GM18517 (cell line): ENCODE measurements at regions not wholly inside any gene's neighbourhood (a gene's known extent, or its start where the extent isn't known, plus 50 kb on each side); places are given as distances from the start of the nearest gene placed in this dataset.

Experiments
- ATAC-seq: cut with Tn5 transposase; IDR thresholded peaks from one replicate; pipeline ENCODE4 v1.9.1; 2021; ENCODE audit warnings: mild to moderate bottlenecking, moderate library complexity; ENCODE audit not compliant: unreplicated experiment

- ATAC-seq = no peak
Measured at GRCh38 chr10:83835945-83836745, 303.2 kb upstream of the GHITM start.

DNA sequence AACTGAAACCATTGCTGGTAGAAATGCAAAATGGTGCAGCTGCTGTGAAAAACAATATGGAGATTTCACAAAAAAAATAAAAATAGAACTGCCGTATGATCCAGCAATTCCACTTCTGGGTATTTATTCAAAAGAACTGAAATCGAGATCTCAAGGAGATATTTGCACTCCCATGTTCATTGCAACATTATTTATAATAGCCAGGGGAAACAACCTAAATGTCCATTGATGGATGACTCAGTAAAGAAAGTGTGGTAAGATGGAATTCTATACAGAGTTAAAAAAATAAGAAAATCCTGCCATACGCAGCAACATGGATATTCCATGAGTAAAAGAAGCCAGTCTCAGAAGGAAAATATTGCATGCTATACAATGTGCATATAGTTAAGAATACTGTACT, 290.6 kb upstream of the GHITM start:
- ATAC-seq = no peak

- ATAC-seq = no peak
Measured at GRCh38 chr10:83849150-83849549, 290.2 kb upstream of the GHITM start.

DNA sequence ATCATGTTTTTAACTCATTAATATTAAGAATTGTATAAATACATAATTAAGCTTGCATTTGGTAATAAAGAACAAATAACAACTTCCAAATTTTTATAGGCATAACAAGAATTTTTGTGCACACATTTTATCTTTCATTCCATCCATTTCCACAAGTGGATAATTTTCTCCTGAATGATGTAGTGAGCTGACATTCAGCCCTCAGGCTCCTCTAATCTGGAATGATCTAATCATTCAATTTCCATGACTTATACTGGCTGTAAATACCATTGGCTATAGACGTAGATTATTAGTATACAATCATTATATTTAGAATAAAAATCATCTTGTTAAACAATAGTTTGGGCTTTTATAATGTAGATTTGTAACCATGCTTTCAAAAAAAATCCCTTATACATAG, 287.2 kb upstream of the GHITM start:
- ATAC-seq = no peak

DNA sequence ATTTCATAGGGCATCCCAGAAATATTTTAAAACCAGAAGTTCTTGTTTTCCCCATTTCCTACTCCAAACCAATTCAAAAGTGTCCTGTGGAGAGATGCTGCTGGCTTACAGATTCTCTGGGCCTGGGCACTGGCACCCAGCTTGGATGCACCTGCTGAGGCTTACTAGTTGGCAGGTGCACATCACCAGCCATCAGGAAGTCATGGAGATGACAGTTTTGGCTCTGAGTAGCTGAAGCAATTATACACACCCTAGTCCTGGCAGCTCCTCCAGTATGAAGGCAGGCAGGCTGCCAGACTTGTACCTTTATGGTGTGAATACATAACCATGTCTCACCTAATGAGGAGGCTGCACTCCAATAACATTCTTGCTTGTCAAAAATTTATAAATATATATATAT, 276.6 kb upstream of the GHITM start:
- ATAC-seq = no peak

DNA sequence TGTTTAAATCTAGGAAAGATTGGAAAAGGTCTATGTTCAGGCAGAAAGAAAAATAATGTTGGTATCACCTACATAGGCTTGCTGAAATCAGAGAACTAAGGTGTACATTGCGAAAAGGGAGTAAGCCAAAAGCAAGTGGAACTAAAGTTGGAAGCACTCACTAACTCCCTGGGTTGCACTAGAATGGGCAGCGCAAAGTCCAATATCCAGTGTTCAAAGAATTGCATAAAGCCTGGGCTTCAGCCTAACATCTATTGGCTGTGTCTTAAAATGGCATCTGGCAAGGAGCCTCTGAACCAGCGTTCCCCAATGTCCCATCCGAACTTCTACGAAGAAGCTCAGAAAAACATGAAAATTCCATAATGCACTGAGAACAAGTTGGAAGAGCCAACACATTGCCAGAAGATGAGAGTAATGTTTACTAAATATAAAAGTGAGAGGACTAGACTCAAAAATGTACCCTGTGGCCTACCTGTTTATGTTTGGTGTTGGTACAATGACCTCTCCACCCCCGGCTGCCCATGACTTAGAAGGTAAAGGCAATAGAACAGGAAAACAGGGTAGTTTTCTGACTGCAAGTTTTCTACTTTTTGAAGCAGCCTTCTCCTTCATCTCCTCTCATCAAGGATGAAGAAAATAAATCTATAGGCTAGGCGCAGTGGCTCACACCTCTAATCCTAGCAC, 275.9 kb upstream of the GHITM start:
- no peak for ATAC-seq

DNA sequence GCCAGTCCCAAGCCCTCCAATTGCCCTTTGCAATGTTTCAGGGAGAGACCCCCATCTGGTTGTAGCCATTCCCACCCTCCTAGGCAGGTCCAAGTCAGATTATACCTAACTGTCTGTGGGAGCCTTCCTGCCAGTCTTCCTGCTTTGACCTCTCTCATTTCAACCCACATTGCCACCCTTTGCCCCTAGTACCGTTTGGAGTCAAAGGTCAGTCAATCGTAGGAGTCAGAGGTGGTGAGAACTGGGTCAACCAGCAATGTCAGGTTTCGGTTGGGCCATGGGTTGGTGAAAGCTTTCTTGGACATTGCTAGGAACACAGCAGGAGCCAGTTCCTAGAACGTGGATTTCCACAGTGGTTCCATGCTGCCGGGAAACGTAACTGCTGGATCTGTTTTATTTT, 269.4 kb upstream of the GHITM start:
- no peak for ATAC-seq

DNA sequence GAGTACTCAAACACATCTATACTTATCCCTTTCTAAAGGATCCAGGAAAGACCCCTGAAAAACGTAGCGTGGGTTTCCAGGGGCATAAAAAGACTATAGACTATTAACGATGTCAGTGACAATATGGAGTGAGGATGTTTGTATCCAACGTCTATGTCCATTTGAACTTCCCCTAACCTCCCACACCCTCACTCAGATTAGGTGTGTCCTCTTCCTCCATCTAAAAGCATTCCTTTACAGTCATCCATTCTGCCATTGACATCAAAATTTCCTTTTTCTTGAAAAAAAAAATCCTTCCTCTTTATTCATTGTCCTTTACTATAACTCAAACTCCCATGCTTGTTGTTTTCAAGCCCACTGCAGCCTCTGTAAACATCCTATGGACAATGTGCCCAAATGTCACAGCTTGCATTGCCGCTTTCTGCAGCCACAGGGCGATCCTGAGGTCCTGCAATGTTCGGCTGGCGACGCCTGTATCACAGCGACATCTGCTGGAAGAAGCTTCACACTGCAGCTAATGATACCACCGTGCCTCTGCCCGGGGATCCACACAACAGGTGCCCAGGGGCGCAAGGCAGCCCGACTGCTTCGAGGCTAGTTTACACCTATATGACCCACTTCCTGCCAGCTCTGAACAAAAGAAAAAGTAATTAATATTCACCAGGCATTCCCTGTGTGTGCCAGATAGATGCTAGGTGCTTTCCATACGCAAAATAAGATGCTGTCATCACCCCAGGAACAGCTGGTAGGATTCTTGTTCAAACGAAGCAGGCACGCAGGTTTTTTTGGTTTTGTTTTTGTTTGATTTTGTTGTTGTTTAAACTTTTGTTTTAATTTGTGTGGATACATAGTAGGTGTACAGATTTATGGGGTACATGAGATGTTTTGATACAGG, 267.9 kb upstream of the GHITM start:
- peak; percentile 98 for ATAC-seq

- no peak for ATAC-seq
Measured at GRCh38 chr10:83880252-83880791, 259.0 kb upstream of the GHITM start.

GRCh38 chr10:83881661-83882060, 257.6 kb upstream of the GHITM start:
- ATAC-seq = no peak

GRCh38 chr10:83886871-83887270, 252.4 kb upstream of the GHITM start:
- ATAC-seq = no peak

DNA sequence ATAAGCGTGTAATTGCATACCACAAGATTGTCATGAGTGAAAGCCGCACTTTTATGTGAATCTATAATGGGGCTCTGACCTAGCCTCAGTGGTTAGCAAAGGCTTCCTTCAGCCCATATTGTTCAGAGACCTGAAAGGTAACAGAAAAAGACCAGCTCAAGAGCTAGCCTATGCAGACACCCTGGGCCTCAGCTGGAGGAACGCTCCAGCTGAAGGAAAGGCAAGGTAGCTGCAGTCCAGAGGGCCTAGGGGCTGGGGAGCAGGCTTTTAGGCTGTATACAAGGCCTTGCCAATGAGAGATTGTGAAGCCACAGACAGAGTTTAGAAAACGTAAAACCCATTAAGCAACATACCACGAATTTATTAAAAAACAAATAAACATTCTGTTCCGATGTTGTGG, 246.6 kb upstream of the GHITM start:
- no peak for ATAC-seq

DNA sequence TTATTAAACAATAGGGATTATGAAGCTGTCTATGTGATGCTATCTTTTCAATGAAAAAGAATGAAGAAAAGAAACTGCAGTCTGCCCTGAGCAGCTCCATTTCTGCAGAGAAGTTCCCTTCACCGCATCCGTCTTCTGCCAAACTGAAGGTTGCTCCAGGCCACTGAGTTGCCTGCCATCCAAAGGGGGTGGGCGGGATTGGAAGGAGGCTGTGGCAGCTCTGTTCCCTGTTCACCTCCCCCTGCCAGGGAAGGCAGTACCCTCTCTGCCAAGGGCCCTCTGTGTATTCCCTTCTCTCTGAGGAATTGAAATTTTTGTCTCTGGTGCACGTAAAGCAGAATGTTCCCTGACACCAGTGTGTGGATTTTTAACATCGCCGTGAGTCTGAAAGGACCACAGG, 243.1 kb upstream of the GHITM start:
- no peak for ATAC-seq

- no peak for ATAC-seq
Measured at GRCh38 chr10:83897626-83898025, 241.7 kb upstream of the GHITM start.

GRCh38 chr10:83908506-83908905, 230.8 kb upstream of the GHITM start:
- no peak for ATAC-seq

DNA sequence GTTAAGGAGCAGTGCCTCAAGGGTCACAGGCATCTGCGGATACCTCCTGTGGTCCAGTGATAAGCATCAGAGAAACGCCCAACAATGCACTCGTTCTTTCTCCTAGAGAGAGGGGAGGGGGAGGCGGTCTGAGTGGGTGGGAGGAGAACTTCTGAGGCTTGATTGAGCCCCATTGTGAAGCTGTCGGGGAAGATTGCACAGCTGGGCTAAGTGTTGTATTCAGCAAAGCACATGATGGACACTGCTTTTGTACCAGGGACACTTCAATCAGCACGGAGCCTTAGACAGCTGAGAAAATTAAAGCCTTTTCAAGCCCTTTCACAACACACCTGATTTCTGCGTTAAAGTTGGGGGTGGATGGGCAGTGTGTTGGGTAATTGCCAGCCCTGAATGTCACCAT, 230.3 kb upstream of the GHITM start:
- no peak for ATAC-seq

DNA sequence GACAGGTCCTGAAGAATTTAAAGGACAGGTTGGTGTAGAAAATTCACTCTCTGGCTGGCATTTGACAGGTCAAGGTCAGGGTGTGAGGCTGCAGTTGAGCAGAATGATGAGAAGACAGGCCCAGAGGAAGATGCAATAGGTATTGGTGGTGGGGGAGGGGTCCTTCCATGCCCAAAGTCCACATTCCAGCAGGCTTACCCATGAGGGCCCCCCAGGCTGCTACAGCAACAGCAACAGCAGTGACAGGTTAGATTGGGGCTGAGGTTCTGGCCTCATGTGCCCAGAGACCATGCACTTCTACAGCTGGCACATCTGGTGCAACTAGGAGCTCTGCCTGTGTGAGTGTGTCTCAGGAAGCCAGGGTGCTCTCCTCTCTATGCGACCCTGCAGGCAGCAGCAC, 223.5 kb upstream of the GHITM start:
- no peak for ATAC-seq

GRCh38 chr10:83917537-83918506, 221.5 kb upstream of the GHITM start:
- peak; percentile 75 for ATAC-seq

DNA sequence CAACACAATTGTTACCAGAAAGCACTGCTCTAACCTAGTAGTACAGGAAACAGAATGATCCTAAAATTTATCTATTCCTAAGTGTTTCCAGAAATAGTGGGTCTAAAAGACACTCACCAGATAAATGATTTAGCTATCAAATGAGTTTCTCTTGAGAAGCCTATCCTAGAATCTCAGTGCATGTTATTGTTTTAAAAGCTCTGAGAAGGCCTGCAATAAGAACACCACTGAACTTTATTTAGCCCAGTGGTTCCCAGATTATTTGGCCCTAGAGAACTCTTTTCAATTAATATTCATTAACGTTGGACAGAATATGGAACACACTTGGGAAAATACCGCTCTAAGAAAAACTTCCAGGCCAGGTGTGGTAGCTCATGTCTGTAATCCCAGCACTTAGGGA, 220.1 kb upstream of the GHITM start:
- no peak for ATAC-seq
